Breast epithelium (tissue), 3 donors: ENCODE measurements at regions not wholly inside any gene's neighbourhood (a gene's known extent, or its start where the extent isn't known, plus 50 kb on each side); places are given as distances from the start of the nearest gene placed in this dataset.

Source experiments
- CTCF ChIP-seq, 3 donors: fragments of 450-650 bp; IDR thresholded peaks; one replicate each; pipeline ENCODE4 v1.5.1; 2016 to 2017; ENCODE audit warnings: antibody characterized with exemption in 3 of 3, mild to moderate bottlenecking in 3 of 3, moderate library complexity in 3 of 3
- POLR2A ChIP-seq: fragments of 450-650 bp; IDR thresholded peaks from one replicate; pipeline ENCODE4 v1.6.1; 2016; ENCODE audit warnings: antibody characterized with exemption, mild to moderate bottlenecking, moderate library complexity
- POLR2AphosphoS5 ChIP-seq, 3 donors: sonication (generic); formaldehyde crosslinking; IDR thresholded peaks; one replicate each; pipeline ENCODE4 v1.6.1; 2017; ENCODE audit warnings: antibody characterized with exemption in 3 of 3

- TF ChIP-seq CTCF (IDR thresholded peaks at IDR 0.05) (no peak), POLR2AphosphoS5 (IDR thresholded peaks at IDR 0.05) (no peak), POLR2A (no peak)
Measured at GRCh38 chr2:36203366-36203765, 152.2 kb upstream of the CRIM1 start.
